SK-N-SH (cell line): ENCODE measurements at regions not wholly inside any gene's neighbourhood (a gene's known extent, or its start where the extent isn't known, plus 50 kb on each side); places are given as distances from the start of the nearest gene placed in this dataset.

Source experiments
- CTCF ChIA-PET: fragments of 300-600, 350-600 bp; formaldehyde crosslinking; extraction: SDS; loops from one replicate; lab custom pipeline; 2021; lab: Yijun Ruan, JAX
- POLR2A ChIA-PET: fragments of 350-600 bp; sonication (Branson Sonifier 250); formaldehyde crosslinking; extraction: SDS; loops from one replicate; lab custom pipeline; 2020; ENCODE audit warnings: antibody characterized with exemption, inconsistent platforms; lab: Yijun Ruan, JAX
- DNase-seq: peaks from one replicate; pipeline ENCODE4 v3.0.0; 2012
- H2AFZ ChIP-seq: fragments of 200-600 bp; sonication (generic); 2 replicates; pipeline ENCODE4 v1.8.1; 2016; ENCODE audit warnings: antibody characterized with exemption, mild to moderate bottlenecking, low read depth
- H3F3A ChIP-seq: fragments of 200-600 bp; sonication (generic); replicated peaks from 2 replicates; pipeline ENCODE3; 2016; ENCODE audit warnings: antibody characterized with exemption, mild to moderate bottlenecking; ENCODE audit not compliant: insufficient read depth
- H3K27ac ChIP-seq, 2 experiments: fragments of 200-500 bp in 1 of 2; fragments of 200-600 bp in 1 of 2; sonication (Bioruptor generic) in 1 of 2; sonication (generic), shearing (Covaris generic) in 1 of 2; 2 replicates each; pipeline versions ENCODE4 v1.5.1 to v1.6.1; 2014 to 2016; ENCODE audit warnings: low read depth in 2 of 2, inconsistent platforms in 1 of 2, low read length in 1 of 2, mild to moderate bottlenecking in 1 of 2, mixed read lengths in 1 of 2
- H3K27me3 ChIP-seq: fragments of 200-600 bp; sonication (generic), shearing (Covaris generic); 2 replicates; pipeline ENCODE4 v1.6.1; 2016; ENCODE audit warnings: mixed run types; ENCODE audit not compliant: insufficient read depth
- H3K36me3 ChIP-seq, 2 experiments: fragments of 200-500 bp in 1 of 2; fragments of 200-600 bp in 1 of 2; sonication (Bioruptor generic) in 1 of 2; sonication (generic) in 1 of 2; replicated peaks in 1 of 2; 2 replicates each; pipeline versions ENCODE3 to v1.5.1; 2014 to 2016; ENCODE audit warnings: low read length in 1 of 2, mild to moderate bottlenecking in 1 of 2; ENCODE audit not compliant: insufficient read depth in 2 of 2, control insufficient read depth in 1 of 2
- H3K4me1 ChIP-seq, 2 experiments: fragments of 200-500 bp in 1 of 2; fragments of 200-600 bp in 1 of 2; sonication (Bioruptor generic) in 1 of 2; sonication (generic), shearing (Covaris generic) in 1 of 2; 2 replicates each; pipeline versions ENCODE4 v1.5.1 to v1.6.1; 2014 to 2016; ENCODE audit warnings: low read depth in 1 of 2, low read length in 1 of 2, mixed run types in 1 of 2; ENCODE audit not compliant: insufficient read depth in 2 of 2, control insufficient read depth in 1 of 2
- H3K4me2 ChIP-seq: fragments of 200-600 bp; sonication (generic), shearing (Covaris generic); 2 replicates; pipeline ENCODE4 v1.6.1; 2017; ENCODE audit warnings: mixed run types
- H3K4me3 ChIP-seq, 2 experiments: fragments of 200-500 bp in 1 of 2; fragments of 200-600 bp in 1 of 2; sonication (Bioruptor generic) in 1 of 2; sonication (generic), shearing (Covaris generic) in 1 of 2; 2 replicates each; pipeline versions ENCODE4 v1.5.1 to v1.8.1; 2014 to 2016; ENCODE audit warnings: low read depth in 2 of 2, inconsistent platforms in 1 of 2, low read length in 1 of 2, mild to moderate bottlenecking in 1 of 2, mixed read lengths in 1 of 2, moderate library complexity in 1 of 2
- H3K79me2 ChIP-seq: fragments of 200-600 bp; sonication (generic); 2 replicates; pipeline ENCODE4 v1.8.1; 2017; ENCODE audit warnings: mild to moderate bottlenecking; ENCODE audit not compliant: insufficient read depth
- H3K9ac ChIP-seq: fragments of 200-600 bp; sonication (generic); 2 replicates; pipeline ENCODE4 v1.6.1; 2017; ENCODE audit warnings: mixed run types
- H3K9me2 ChIP-seq: fragments of 200-600 bp; sonication (generic); 2 replicates; pipeline ENCODE4 v1.6.1; 2017; ENCODE audit warnings: mixed run types
- H3K9me3 ChIP-seq: fragments of 200-600 bp; sonication (generic); 2 replicates; pipeline ENCODE4 v1.6.1; 2017; ENCODE audit warnings: mixed run types, mild to moderate bottlenecking, moderate library complexity
- H4K20me1 ChIP-seq: fragments of 200-600 bp; sonication (generic); 2 replicates; pipeline ENCODE4 v1.6.1; 2017; ENCODE audit warnings: mild to moderate bottlenecking, mixed run types; ENCODE audit not compliant: insufficient read depth
- ELF1 ChIP-seq: IDR thresholded peaks from 2 replicates; pipeline ENCODE4 v1.4.0; 2012
- EP300 ChIP-seq, 2 experiments: IDR thresholded peaks; 2 replicates each; pipeline versions ENCODE4 v1.4.0 to v1.6.1; 2012; ENCODE audit warnings: borderline replicate concordance in 1 of 2, low read depth in 1 of 2, low read length in 1 of 2
- EZH2phosphoT487 ChIP-seq: fragments of 200-600 bp; sonication (generic); IDR thresholded peaks from 2 replicates; pipeline ENCODE4 v1.6.1; 2017; ENCODE audit warnings: low read depth, mixed run types, mild to moderate bottlenecking, antibody characterized with exemption, moderate library complexity, borderline replicate concordance
- GATA2 ChIP-seq: sonication (generic); formaldehyde crosslinking; IDR thresholded peaks from 2 replicates; pipeline ENCODE4 v1.5.0; 2020; ENCODE audit warnings: mild to moderate bottlenecking, missing genetic modification reagents
- MXI1 ChIP-seq: IDR thresholded peaks from 2 replicates; pipeline ENCODE4 v1.6.1; 2012; ENCODE audit warnings: mild to moderate bottlenecking, low read depth, low read length, improper control_type of control experiment
- POLR2AphosphoS5 ChIP-seq: IDR thresholded peaks from 2 replicates; pipeline ENCODE4 v1.6.1; 2012; ENCODE audit warnings: low read depth, low read length
- RAD21 ChIP-seq: IDR thresholded peaks from 2 replicates; pipeline ENCODE4 v1.6.1; 2012; ENCODE audit warnings: mild to moderate bottlenecking, low read length
- SIN3A ChIP-seq: IDR thresholded peaks from 2 replicates; pipeline ENCODE4 v1.6.1; 2012; ENCODE audit warnings: low read depth, mild to moderate bottlenecking, low read length, moderate library complexity, borderline replicate concordance
- SMC3 ChIP-seq: IDR thresholded peaks from 2 replicates; pipeline ENCODE4 v1.6.1; 2012; ENCODE audit warnings: low read depth, low read length, improper control_type of control experiment
- WGBS: methylation state at CpG from one replicate; pipeline ENCODE4 v1.1.6; 2017; ENCODE audit warnings: low lambda C conversion rate; 5-methylcytosine and 5-hydroxymethylcytosine counted together
- TF ChIP-seq, protein P1 (sequence below): IDR thresholded peaks from 2 replicates; pipeline ENCODE4 v1.4.0; 2012; ENCODE audit warnings: low read depth, borderline replicate concordance
- TF ChIP-seq, protein P2 (sequence below): IDR thresholded peaks from 2 replicates; pipeline ENCODE4 v1.6.1; 2012; ENCODE audit warnings: mild to moderate bottlenecking, low read depth, low read length, moderate library complexity

GRCh38 chr1:191702124-191702523 lies 456.1 kb upstream of the RGS18 start:
- Histone ChIP-seq H2AFZ (no peak overlapping the region), H3F3A (no peaks in the 10 kb centered on the region), H3K9me3 (no peaks in the 10 kb centered on the region), H3K9me2 (no peaks in the 10 kb centered on the region), H4K20me1 (no peaks in the 10 kb centered on the region), H3K27me3 (no peaks in the 10 kb centered on the region), H3K79me2 (no peaks in the 10 kb centered on the region), H3K36me3 (no peaks in the 10 kb centered on the region), H3K4me2 (no peak overlapping the region), H3K9ac (no peak overlapping the region), H3K27ac (no peak overlapping the region), H3K4me3 (no peak overlapping the region), H3K4me1 (no peaks in the 10 kb centered on the region)
- ChIA-PET CTCF (no interaction called here), POLR2A (no interaction called here)
- 3% methylated on average over 2 of the region's 2 CpGs for WGBS
- TF ChIP-seq GATA2 (CRISPR knock-in tag), result no peak
- no peak for TF ChIP-seq SIN3A
- TF ChIP-seq POLR2AphosphoS5, result no peak
- DNase-seq, result no peak

DNA sequence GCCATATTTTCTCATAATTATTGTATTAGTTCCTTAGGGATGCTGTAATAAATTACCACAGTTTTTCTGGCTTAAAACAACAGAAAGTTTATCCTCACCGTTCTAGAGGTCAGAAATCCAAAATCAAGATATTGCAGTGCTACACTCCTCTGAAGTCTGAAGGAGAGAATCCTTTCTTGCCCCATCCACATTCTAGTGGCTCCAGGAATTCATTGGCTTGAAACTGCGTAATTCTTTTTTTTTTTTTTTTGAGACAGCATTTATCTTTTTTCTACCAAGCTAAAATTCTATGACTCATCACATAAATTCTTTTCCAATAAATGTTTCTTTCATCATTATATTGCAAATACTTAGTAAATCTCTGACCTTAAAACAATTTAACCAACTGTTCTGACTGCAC lies 451.0 kb upstream of the RGS18 start:
- Histone ChIP-seq H3K9me3 (no peaks in the 10 kb centered on the region), H3F3A (no peaks in the 10 kb centered on the region), H3K9ac (no peak overlapping the region), H4K20me1 (no peaks in the 10 kb centered on the region), H2AFZ (no peak overlapping the region), H3K4me3 (no peak overlapping the region), H3K4me1 (peaks cover 0 to 2% of the 10 kb centered on the region in 2 experiments; a peak in 1 of 4 replicates), H3K9me2 (no peaks in the 10 kb centered on the region), H3K36me3 (no peaks in the 10 kb centered on the region), H3K4me2 (no peak overlapping the region), H3K27ac (no peak overlapping the region), H3K79me2 (no peaks in the 10 kb centered on the region), H3K27me3 (no peaks in the 10 kb centered on the region)
- TF ChIP-seq SMC3 (no peak), RAD21 (no peak), MXI1 (no peak), ELF1 (no peak), EP300 (IDR thresholded peaks at IDR 0.05; ENCODE audit: borderline replicate concordance in 1 of 2, low read depth in 1 of 2, low read length in 1 of 2) (no peak), EZH2phosphoT487 (no peak)
- TF ChIP-seq, protein P1, sequence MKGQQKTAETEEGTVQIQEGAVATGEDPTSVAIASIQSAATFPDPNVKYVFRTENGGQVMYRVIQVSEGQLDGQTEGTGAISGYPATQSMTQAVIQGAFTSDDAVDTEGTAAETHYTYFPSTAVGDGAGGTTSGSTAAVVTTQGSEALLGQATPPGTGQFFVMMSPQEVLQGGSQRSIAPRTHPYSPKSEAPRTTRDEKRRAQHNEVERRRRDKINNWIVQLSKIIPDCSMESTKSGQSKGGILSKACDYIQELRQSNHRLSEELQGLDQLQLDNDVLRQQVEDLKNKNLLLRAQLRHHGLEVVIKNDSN, result no peak
- TF ChIP-seq, protein P2, sequence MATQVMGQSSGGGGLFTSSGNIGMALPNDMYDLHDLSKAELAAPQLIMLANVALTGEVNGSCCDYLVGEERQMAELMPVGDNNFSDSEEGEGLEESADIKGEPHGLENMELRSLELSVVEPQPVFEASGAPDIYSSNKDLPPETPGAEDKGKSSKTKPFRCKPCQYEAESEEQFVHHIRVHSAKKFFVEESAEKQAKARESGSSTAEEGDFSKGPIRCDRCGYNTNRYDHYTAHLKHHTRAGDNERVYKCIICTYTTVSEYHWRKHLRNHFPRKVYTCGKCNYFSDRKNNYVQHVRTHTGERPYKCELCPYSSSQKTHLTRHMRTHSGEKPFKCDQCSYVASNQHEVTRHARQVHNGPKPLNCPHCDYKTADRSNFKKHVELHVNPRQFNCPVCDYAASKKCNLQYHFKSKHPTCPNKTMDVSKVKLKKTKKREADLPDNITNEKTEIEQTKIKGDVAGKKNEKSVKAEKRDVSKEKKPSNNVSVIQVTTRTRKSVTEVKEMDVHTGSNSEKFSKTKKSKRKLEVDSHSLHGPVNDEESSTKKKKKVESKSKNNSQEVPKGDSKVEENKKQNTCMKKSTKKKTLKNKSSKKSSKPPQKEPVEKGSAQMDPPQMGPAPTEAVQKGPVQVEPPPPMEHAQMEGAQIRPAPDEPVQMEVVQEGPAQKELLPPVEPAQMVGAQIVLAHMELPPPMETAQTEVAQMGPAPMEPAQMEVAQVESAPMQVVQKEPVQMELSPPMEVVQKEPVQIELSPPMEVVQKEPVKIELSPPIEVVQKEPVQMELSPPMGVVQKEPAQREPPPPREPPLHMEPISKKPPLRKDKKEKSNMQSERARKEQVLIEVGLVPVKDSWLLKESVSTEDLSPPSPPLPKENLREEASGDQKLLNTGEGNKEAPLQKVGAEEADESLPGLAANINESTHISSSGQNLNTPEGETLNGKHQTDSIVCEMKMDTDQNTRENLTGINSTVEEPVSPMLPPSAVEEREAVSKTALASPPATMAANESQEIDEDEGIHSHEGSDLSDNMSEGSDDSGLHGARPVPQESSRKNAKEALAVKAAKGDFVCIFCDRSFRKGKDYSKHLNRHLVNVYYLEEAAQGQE, result no peak
- POLR2A ChIA-PET, result no interaction called here
- CTCF ChIA-PET, result no interaction called here
- no peak for DNase-seq
- WGBS, result 3% methylated on average over 2 of the region's 2 CpGs
